ENCODE measurements at regions not wholly inside any gene's neighbourhood (a gene's known extent, or its start where the extent isn't known, plus 50 kb on each side); places are given as distances from the start of the nearest gene placed in this dataset.

DNA sequence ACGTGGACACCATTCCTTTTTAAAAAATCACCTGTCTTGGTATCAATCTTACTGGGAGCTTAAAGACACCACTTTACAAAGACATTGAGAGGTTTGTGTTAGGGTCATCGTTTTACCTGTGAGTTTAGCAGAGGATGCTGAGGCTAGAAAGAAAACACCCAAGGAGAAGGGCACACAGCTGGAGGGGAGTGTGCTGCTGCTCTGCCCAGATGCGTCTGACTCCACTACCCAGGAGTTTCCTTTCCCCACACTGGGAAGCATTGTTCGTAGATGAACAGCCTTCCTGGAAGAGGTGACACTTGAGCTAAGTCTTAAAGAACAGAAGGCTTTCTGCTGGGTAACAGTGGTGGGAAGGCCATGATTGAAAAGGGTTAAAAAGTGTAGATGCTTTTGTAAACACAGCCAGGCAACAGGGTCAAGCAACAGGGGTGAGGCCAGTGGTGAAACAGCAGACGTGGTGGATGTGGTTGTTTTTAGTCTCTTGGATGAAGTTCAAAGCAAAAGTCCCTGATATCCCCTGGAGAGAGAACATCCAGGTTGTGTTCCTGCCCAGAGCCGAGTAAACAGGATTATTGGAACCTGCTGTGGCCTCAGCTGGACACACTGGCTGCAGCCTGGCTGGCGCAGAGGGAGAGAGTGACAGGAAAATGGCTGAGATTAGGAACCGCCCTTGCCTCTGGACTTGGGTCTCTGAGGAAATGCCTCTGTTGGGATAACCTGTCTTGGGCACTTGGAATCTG, 198.6 kb upstream of the JUN start:
- TF ChIP-seq EZH2 (IDR thresholded peaks at IDR 0.05; ENCODE audit: low read length), result no peak
- TF ChIP-seq, protein P1, sequence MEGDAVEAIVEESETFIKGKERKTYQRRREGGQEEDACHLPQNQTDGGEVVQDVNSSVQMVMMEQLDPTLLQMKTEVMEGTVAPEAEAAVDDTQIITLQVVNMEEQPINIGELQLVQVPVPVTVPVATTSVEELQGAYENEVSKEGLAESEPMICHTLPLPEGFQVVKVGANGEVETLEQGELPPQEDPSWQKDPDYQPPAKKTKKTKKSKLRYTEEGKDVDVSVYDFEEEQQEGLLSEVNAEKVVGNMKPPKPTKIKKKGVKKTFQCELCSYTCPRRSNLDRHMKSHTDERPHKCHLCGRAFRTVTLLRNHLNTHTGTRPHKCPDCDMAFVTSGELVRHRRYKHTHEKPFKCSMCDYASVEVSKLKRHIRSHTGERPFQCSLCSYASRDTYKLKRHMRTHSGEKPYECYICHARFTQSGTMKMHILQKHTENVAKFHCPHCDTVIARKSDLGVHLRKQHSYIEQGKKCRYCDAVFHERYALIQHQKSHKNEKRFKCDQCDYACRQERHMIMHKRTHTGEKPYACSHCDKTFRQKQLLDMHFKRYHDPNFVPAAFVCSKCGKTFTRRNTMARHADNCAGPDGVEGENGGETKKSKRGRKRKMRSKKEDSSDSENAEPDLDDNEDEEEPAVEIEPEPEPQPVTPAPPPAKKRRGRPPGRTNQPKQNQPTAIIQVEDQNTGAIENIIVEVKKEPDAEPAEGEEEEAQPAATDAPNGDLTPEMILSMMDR (optimal IDR thresholded peaks at IDR 0.05 in 1 of 3, IDR thresholded peaks at IDR 0.05 in 1 of 3, conservative IDR thresholded peaks at IDR 0.05 in 1 of 3; ENCODE audit: extremely low read depth in 1 of 3, insufficient read depth in 2 of 3, low read length in 3 of 3), result no peak
